ENCODE measurements at regions not wholly inside any gene's neighbourhood (a gene's known extent, or its start where the extent isn't known, plus 50 kb on each side); places are given as distances from the start of the nearest gene placed in this dataset.

DNA sequence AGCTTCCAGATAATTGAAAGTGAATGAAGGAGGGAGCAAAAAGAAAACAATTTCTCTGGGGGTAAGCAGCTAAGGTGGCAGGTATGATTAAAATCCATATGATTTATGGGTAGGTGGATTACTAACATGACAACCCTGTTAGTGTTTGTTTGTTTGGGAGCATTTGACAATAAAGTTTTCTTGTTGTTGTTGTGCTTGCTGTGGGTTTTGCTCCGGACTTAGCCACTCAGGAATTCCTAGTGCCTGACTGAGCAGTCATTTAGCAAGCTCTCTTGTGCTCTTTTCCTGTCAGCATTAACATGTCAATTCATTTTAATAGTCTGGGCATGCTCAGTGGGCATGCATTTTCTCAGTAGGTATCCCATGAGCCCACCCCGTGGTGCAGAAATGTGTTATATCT is 674.8 kb upstream of the ZEB2 start:
- no peak for FAIRE-seq

- FAIRE-seq, result no peak
Measured at GRCh38 chr2:145190031-145190703, 670.2 kb upstream of the ZEB2 start.

DNA sequence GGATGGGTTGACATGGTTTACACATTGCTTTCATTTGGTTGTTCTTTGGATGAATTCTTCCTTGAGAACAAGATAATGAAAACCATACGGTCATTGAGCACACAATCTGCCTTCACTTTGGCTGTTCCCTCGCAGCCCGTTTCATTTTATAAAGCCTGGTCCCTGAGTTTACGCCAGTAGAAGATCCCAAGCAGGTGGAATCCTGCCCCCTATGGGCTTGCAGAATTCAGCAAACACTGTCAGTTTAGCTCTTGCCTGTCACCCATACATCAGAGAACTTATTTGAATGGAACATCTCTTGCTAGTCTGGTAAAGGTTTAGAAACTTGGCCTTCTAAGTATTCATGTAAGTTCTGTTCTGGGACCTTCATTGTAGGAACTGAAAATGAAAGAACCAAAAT is 666.4 kb upstream of the ZEB2 start:
- FAIRE-seq, result no peak

DNA sequence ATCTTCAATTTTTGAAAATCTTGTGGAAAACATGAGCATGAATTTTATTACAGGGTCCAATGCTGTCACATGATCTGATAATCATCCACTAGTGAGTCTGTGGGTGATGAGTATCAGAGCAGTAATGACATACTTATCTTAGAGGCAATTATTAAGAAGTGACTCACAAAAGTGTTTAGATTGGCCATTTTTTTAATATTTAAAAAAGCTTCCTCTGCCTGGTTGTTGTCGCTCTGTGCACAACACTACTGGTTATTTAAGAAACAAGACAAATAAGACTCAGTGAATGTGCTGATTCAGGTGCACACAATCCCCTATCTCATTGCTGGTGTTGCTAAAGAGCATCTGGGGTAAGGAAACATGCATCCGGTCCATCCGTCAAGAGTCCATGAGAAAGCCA is 665.8 kb upstream of the ZEB2 start:
- FAIRE-seq, result no peak

DNA sequence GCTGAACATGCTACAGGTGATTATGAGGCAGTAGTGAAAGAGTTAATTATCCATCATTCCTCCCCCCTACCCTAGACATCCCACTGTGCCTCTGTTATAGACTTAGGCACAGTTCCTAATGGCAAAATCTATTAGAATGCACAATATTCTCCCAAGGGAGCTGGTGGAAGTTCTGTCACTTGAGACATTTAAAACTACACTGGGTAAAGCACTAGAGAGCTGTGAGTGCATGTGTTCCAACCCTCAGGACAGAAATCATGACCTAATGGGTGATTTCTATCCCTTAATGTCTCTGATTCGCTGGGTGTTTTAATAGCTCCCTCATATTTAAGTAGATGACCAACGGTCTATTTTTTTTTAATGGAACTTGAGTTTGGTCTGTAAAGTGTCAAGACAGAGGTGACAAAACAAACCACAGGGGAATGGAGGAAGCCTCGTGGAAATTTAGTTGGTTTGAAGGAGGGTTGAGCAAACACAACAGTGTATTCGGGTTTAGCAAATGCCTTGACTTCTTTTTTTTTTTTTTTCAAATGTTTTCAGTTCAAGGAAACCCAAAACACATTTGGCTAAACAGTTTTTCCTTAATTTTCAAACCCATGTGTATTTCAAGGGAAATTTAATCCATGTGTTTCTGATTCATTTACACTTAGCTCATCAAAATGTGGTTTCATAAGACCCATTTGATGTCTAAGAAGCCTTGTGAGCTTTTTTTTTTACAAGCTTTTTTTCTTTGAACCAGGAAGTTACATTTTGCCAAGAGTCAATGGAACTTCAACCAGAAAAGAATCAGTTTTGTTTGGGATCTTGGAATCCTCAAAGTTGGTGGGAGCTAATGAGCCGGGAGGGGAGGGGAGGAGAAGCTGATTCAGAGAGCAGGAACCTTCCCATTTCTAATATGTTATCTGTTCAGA is 665.1 kb upstream of the ZEB2 start:
- FAIRE-seq, result no peak

- FAIRE-seq, result no peak
Measured at GRCh38 chr2:145169285-145169684, 649.4 kb upstream of the ZEB2 start.

DNA sequence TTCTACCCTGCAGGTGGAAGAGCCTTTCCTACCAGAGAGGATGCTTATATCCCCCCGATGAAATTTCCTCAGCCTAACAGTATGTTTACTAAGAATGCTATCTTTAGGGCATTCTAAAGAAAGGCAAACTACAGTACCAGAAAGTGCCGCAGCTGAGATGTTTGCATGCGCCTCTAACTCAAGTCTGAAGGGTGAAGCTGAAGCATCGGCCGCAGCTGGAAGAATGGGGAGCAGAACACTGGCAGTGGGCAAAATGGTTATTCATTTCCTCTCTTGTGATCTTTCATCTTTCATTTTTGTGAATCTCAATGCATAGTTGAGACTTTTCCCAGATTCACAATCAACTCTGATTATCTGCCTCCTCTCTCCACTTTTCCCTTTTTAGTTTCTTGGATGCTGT is 648.2 kb upstream of the ZEB2 start:
- no peak for FAIRE-seq

- no peak for FAIRE-seq
Measured at GRCh38 chr2:145166731-145167302, 646.9 kb upstream of the ZEB2 start.

- no peak for FAIRE-seq
Measured at GRCh38 chr2:145161656-145162055, 641.7 kb upstream of the ZEB2 start.

GRCh38 chr2:145160855-145161254 is 640.9 kb upstream of the ZEB2 start:
- no peak for FAIRE-seq

- FAIRE-seq, result no peak
Measured at GRCh38 chr2:145159676-145160075, 639.8 kb upstream of the ZEB2 start.

- no peak for FAIRE-seq
Measured at GRCh38 chr2:145157741-145158591, 638.0 kb upstream of the ZEB2 start.

GRCh38 chr2:145157036-145157675 is 637.2 kb upstream of the ZEB2 start:
- FAIRE-seq, result no peak

DNA sequence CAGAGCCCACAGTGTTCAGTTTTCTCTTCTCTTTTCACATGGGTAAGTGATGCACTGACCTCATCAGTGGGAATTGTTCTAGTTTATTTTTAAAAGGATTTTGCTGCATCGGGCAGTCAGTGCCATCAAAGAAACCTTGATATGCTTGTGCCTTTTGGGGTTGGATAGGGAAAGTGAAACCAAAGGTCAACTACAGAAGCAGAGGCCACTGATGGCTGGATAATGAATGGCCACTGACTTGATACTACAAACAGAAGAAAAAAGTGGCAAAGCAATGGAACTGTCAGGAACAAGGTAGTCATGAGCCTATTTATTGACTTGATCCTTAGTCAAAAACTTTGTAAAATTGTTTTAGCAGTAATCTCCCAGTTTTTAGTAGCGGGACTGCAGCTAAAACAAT is 636.3 kb upstream of the ZEB2 start:
- FAIRE-seq, result no peak

DNA sequence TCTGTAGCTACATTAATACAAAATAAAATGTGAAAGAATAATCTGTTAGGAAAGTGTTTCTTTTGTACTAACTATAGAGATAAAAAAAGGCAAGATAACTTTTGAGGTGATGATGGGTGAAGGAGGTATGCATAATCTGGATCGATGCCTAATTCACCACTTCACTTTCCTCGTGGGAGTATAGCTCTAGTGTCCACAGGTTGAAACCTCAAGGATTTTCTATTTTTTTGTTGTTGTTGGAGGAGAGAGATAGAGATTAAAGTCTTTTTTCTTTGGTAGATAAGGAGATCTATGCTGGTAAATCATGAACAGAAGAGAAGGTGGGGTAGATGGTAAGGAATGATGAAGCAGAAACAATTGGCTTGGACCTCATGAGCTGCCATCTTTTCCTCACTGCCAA is 635.3 kb upstream of the ZEB2 start:
- FAIRE-seq, result no peak

GRCh38 chr2:145154731-145155130 is 634.8 kb upstream of the ZEB2 start:
- no peak for FAIRE-seq

DNA sequence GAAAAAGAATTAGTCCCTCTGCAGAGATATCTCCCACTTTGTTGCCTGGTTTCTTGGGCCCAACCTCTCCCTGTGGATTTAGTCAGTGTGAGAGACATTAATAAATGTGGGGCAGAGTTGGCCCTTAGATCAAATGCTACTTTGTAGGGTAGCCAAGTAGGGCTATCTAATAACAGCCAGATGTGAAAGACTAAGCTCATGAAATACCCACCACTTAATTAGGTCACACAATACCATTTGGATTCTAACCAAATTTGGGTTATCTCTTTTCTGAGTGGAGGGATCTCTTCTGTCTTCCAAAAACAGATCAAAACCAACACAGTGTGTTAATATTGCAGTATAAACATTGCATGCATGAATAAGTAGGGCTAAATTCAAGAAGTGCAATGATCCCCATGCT is 626.8 kb upstream of the ZEB2 start:
- FAIRE-seq, result no peak

- FAIRE-seq, result no peak
Measured at GRCh38 chr2:145144131-145144728, 624.3 kb upstream of the ZEB2 start.

DNA sequence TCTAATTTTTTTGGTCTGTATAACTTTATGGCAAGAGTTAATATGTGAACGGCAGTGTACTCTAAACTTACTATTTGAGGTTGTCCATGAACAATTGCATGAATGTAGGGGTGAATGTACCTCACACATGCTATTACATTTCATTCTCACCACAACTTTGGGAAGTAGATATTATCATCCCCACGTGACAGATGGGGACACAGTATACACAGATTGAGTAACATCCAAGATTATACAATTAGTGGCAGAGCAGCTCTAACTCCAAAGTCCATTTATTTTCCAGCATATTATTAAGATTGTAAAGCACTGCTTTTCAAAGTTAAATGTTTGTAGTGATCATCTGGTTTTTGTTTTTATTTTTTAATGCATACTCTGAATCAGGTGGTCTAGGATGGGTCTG is 622.1 kb upstream of the ZEB2 start:
- no peak for FAIRE-seq

- FAIRE-seq, result no peak
Measured at GRCh38 chr2:145140658-145141057, 620.7 kb upstream of the ZEB2 start.

GRCh38 chr2:145138626-145139025 is 618.7 kb upstream of the ZEB2 start:
- no peak for FAIRE-seq

- no peak for FAIRE-seq
Measured at GRCh38 chr2:145137901-145138300, 618.0 kb upstream of the ZEB2 start.

All from G401.6 (cell line).